Fibroblast of the aortic adventitia (primary cell): ENCODE measurements at regions not wholly inside any gene's neighbourhood (a gene's known extent, or its start where the extent isn't known, plus 50 kb on each side); places are given as distances from the start of the nearest gene placed in this dataset.

ENCODE experiments used
- DNase-seq: peaks from one replicate; pipeline ENCODE4 v3.0.0-alpha.2; 2010; ENCODE audit warnings: low read depth
- H3K4me3 ChIP-seq: 2 replicates; pipeline ENCODE4 v1.5.1; 2011; ENCODE audit warnings: low read depth, mild to moderate bottlenecking, control low read depth, low read length, moderate library complexity
- TF ChIP-seq, protein P1 (sequence below): IDR thresholded peaks from 2 replicates; pipeline ENCODE4 v1.5.1; 2011; ENCODE audit warnings: mild to moderate bottlenecking, low read length, control low read depth, inconsistent platforms; ENCODE audit not compliant: insufficient read depth

DNA sequence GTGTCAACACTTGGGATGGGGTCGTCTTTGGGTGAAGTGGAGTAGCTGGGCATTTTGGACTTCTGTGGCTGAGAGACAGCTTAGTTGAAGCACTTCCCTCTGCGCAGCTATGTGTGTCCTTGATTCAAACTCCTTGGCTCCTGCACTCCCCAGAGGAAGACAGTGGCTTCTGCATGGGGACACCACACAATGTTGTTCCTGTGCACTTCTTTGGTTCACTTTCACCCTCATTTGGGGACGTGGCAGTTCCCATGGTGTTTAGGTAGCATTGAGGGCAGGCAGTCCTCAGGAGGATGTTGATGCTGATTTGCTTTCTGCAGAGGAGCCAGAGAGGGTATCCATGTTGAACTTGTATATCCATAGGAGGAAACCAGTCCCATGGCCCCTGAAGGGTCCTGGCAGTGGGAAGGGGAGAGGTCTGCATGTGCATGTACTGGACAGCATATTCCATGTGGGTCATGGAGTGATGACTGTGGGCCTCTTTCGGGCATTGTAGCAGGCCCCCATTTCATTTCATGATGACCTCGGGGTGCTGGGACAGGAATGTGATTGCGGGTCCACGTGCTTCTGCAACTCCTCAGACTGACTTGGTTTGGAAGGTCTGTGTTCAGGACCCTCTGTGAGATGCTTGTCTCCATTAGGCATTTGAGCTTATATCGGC, 135.4 kb downstream of the SNRPN start:
- no peak for DNase-seq
- H3K4me3 ChIP-seq: no peak overlapping the region
- TF ChIP-seq, protein P1, sequence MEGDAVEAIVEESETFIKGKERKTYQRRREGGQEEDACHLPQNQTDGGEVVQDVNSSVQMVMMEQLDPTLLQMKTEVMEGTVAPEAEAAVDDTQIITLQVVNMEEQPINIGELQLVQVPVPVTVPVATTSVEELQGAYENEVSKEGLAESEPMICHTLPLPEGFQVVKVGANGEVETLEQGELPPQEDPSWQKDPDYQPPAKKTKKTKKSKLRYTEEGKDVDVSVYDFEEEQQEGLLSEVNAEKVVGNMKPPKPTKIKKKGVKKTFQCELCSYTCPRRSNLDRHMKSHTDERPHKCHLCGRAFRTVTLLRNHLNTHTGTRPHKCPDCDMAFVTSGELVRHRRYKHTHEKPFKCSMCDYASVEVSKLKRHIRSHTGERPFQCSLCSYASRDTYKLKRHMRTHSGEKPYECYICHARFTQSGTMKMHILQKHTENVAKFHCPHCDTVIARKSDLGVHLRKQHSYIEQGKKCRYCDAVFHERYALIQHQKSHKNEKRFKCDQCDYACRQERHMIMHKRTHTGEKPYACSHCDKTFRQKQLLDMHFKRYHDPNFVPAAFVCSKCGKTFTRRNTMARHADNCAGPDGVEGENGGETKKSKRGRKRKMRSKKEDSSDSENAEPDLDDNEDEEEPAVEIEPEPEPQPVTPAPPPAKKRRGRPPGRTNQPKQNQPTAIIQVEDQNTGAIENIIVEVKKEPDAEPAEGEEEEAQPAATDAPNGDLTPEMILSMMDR: no peak

DNA sequence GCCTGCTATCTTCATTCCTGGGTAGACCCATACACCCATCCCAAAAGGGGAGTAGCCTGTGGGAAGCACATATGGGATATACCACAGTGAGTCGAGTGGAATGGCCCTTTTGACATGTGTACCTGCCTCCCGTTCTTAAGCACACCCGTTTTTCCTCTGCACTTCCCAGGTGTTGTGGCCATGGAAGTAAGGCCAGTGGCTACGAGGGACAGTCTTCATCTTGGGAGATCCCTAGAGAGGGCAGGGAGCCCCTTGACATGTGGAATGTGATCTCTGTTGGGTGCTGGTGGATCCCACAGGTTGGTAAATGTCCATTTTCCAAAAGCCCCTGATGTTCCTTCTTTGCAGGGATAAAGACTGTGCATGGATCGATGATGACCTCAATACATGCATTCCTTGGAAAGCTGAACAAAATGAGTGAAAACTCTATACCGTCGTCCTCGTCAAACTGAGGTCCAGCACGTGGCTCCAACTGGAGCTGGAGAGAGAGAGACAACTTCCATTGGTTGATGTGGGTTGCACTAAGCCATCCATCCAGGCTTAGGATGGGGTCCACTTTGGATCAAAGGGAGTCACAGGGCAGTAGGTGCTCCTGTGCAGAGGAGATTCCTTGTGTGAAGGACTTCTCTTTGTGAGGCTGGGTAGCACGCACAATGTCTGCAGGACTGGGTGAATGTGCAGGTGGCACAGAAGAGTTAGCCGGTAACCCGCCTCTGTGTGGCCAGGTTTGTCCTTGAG, 136.8 kb downstream of the SNRPN start:
- H3K4me3 ChIP-seq: no peak overlapping the region
- DNase-seq: no peak
- TF ChIP-seq, protein P1: no peak

DNA sequence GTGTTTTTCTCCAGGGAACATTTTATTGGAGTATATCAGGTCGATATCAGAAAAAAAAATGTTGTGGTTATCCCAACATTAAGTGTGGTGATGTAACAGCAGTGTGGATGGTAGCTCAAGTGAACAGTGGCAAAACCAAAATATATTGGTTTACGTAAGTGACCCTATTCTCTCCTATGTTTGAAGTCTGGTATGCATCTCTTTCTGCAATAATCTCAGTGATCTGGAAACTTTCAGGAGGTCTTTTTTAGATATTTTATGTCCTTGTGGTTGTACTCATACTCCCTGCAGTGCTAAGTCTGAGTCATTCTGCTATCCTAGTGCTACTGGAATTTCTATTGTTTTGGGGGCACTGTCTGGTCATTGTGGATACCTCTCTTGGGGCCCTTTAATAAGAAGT, 137.9 kb downstream of the SNRPN start:
- no peak overlapping the region for H3K4me3 ChIP-seq
- TF ChIP-seq, protein P1: no peak
- DNase-seq: peak; percentile 1

DNA sequence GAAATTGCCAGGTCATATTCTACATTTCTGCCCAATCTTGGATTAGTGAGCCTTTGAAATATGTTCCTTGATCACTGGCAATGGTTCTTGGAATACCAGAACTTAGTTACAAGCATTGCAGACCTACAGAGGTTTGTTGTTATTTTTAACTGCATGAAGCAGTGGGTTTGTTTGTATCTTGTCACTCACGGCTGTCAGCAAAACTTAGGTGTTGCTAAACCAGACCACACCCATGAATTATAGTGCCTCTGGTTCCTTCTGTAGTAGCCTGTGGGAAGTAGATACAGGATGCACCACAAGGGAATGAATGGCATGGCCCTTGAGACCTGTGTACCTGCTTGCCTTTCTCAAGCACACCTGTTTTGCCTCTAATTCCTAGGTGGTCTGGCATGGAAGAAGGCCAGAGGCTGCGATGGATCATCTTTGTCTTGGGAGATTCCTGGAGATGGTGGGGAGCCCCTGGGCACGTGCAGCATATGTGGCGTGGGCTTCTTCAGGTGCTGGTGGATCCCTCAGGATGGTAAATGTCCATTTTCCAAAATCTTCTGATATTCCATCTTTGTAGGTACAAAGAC, 138.8 kb downstream of the SNRPN start:
- no peak for DNase-seq
- TF ChIP-seq, protein P1: no peak
- H3K4me3 ChIP-seq: no peak overlapping the region

DNA sequence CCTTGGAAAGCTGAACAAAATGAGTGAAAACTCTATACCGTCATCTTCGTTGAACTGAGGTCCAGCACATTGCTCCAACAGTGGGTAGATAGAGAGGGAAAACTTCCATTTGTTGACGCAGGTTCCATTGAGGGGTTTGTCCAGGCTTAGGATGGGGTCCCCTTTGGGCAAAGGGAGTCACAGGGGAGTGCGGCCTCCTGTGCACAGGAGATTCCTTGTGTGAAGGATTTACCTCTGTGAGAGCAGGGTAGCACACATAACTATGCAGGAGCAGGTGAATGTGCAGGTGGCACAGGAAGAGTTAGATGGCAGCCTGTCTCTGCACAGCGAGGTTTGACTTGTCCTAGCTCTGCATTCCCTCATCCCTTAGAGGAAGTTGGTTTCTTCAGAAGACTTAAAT, 139.3 kb downstream of the SNRPN start:
- TF ChIP-seq, protein P1: no peak
- DNase-seq: no peak

DNA sequence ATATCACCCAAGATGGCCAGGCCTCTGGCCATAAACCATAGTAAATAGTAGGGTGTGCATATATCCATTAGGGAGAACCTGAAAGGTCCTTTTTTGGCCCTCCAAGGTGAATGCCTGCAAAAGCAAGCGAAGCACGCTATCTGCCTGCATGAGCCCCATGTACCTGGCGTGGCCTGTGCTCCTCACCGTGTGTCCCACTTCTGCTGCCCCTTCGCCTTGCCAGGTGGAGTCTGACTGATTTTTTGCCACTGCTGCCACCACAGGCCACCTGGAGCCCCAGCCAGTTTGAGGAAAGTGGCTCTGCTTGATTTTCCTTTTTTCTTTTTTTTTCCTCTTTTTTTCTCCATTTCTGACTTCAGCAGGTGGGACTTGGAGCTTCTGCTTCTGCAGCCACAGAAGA, 139.7 kb downstream of the SNRPN start:
- DNase-seq: no peak
- no peak overlapping the region for H3K4me3 ChIP-seq
- TF ChIP-seq, protein P1: no peak

More for the DNA sequence above, 139.3 kb downstream of the SNRPN start:
- H3K4me3 ChIP-seq: no peak overlapping the region
